ENCODE measurements at regions not wholly inside any gene's neighbourhood (a gene's known extent, or its start where the extent isn't known, plus 50 kb on each side); places are given as distances from the start of the nearest gene placed in this dataset.

- no peak for DNase-seq (ENCODE audit: low read depth)
These were observed 59.5 kb upstream of the HGFAC start for GRCh38 chr4:3382251-3382650.

GRCh38 chr4:3384391-3384770, 57.4 kb upstream of the HGFAC start:
- DNase-seq (ENCODE audit: low read depth), result no peak

GRCh38 chr4:3384771-3385710, 56.7 kb upstream of the HGFAC start:
- no peak for DNase-seq (ENCODE audit: low read depth)

- no peak for DNase-seq (ENCODE audit: low read depth)
These were observed 55.9 kb upstream of the HGFAC start for GRCh38 chr4:3385711-3386420.

GRCh38 chr4:3386526-3386925, 55.2 kb upstream of the HGFAC start:
- DNase-seq (ENCODE audit: low read depth), result no peak

- no peak for DNase-seq (ENCODE audit: low read depth)
These were observed 54.4 kb upstream of the HGFAC start for GRCh38 chr4:3387154-3387942.

- DNase-seq (ENCODE audit: low read depth), result peak; percentile 38
These were observed 53.8 kb upstream of the HGFAC start for GRCh38 chr4:3387943-3388361.

GRCh38 chr4:3388471-3389232, 53.1 kb upstream of the HGFAC start:
- DNase-seq (ENCODE audit: low read depth), result peak; percentile 83

- no peak for DNase-seq (ENCODE audit: low read depth)
These were observed 52.2 kb upstream of the HGFAC start for GRCh38 chr4:3389233-3390215.

GRCh38 chr4:3390288-3390811, 51.4 kb upstream of the HGFAC start:
- no peak for DNase-seq (ENCODE audit: low read depth)

GRCh38 chr4:3391422-3391821, 50.3 kb upstream of the HGFAC start:
- DNase-seq (ENCODE audit: low read depth), result no peak

Data from iris pigment epithelial cell (primary cell).